Tibial nerve (tissue), 4 donors: ENCODE measurements at regions not wholly inside any gene's neighbourhood (a gene's known extent, or its start where the extent isn't known, plus 50 kb on each side); places are given as distances from the start of the nearest gene placed in this dataset.

Experiments
- EP300 ChIP-seq, 2 donors: sonication (generic); formaldehyde crosslinking; IDR thresholded peaks; one replicate each; pipeline ENCODE4 v1.6.1; 2017; ENCODE audit warnings: antibody characterized with exemption in 2 of 2, mild to moderate bottlenecking in 1 of 2
- POLR2A ChIP-seq, 2 donors: fragments of 450-650 bp; IDR thresholded peaks; one replicate each; pipeline ENCODE4 v1.6.1; 2017; ENCODE audit warnings: antibody characterized with exemption in 2 of 2, mild to moderate bottlenecking in 2 of 2, moderate library complexity in 2 of 2
- TF ChIP-seq, protein P1 (sequence below), 5 experiments: fragments of 200-600 bp in 3 of 5; fragments of 450-650 bp in 2 of 5; sonication (generic) in 3 of 5; IDR thresholded peaks; one replicate each; pipeline ENCODE4 v1.5.1; 2016 to 2019; ENCODE audit warnings: antibody characterized with exemption in 5 of 5, mild to moderate bottlenecking in 3 of 5, moderate library complexity in 2 of 5

DNA sequence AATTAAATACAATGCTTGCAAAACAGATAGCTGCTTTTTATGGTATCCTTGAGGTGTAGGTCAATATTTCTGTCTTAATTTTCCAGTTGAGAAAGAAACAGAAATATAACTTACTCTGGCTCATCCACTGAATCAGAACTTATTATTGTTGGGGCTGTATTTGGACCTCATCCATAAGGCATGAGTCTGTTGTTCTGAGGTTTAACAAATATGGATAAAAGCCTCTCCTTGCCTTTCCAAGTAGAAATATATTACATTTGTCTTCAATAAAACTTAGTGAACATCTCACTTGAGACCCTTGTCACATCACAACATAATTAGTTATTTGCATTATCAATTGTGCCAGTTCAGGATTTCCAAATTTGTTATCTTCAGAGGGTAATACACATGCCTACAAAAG is 525.8 kb downstream of the AGTPBP1 start:
- TF ChIP-seq, protein P1, sequence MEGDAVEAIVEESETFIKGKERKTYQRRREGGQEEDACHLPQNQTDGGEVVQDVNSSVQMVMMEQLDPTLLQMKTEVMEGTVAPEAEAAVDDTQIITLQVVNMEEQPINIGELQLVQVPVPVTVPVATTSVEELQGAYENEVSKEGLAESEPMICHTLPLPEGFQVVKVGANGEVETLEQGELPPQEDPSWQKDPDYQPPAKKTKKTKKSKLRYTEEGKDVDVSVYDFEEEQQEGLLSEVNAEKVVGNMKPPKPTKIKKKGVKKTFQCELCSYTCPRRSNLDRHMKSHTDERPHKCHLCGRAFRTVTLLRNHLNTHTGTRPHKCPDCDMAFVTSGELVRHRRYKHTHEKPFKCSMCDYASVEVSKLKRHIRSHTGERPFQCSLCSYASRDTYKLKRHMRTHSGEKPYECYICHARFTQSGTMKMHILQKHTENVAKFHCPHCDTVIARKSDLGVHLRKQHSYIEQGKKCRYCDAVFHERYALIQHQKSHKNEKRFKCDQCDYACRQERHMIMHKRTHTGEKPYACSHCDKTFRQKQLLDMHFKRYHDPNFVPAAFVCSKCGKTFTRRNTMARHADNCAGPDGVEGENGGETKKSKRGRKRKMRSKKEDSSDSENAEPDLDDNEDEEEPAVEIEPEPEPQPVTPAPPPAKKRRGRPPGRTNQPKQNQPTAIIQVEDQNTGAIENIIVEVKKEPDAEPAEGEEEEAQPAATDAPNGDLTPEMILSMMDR (IDR thresholded peaks at IDR 0.05), result no peak
- TF ChIP-seq POLR2A (IDR thresholded peaks at IDR 0.05) (no peak), EP300 (IDR thresholded peaks at IDR 0.05) (no peak)
